Neural progenitor cell (in vitro differentiated cells): ENCODE measurements at regions not wholly inside any gene's neighbourhood (a gene's known extent, or its start where the extent isn't known, plus 50 kb on each side); places are given as distances from the start of the nearest gene placed in this dataset.

Source experiments
- DNase-seq: peaks from one replicate; pipeline ENCODE4 v3.0.0-alpha.2; 2016; ENCODE audit warnings: low spot score
- H2AFZ ChIP-seq: fragments of 200-600 bp; sonication (generic); replicated peaks from 2 replicates; pipeline ENCODE4 v1.6.1; 2016; ENCODE audit warnings: antibody characterized with exemption
- H3F3A ChIP-seq: fragments of 200-600 bp; sonication (generic); 2 replicates; pipeline ENCODE4 v1.6.1; 2016; ENCODE audit warnings: antibody characterized with exemption, low read depth
- H3K27ac ChIP-seq: fragments of 200-600 bp; sonication (generic); 2 replicates; pipeline ENCODE4 v1.5.1; 2016; ENCODE audit warnings: mild to moderate bottlenecking
- H3K27me3 ChIP-seq: fragments of 200-600 bp; sonication (generic); 2 replicates; pipeline ENCODE4 v1.6.1; 2016; ENCODE audit warnings: mild to moderate bottlenecking, moderate library complexity
- H3K36me3 ChIP-seq: fragments of 200-600 bp; sonication (generic); 2 replicates; pipeline ENCODE4 v1.5.1; 2016
- H3K4me1 ChIP-seq: fragments of 200-600 bp; sonication (generic); 2 replicates; pipeline ENCODE4 v1.6.1; 2016; ENCODE audit warnings: mixed run types
- H3K4me2 ChIP-seq: fragments of 200-600 bp; sonication (generic); 2 replicates; pipeline ENCODE4 v1.6.1; 2016
- H3K4me3 ChIP-seq: fragments of 200-600 bp; sonication (generic); 2 replicates; pipeline ENCODE4 v1.5.1; 2016
- H3K79me2 ChIP-seq: fragments of 200-600 bp; sonication (generic); 2 replicates; pipeline ENCODE4 v1.6.1; 2016; ENCODE audit warnings: low read depth
- H3K9ac ChIP-seq: fragments of 200-600 bp; sonication (generic); 2 replicates; pipeline ENCODE4 v1.6.1; 2016
- H3K9me3 ChIP-seq: fragments of 200-600 bp; sonication (generic); 2 replicates; pipeline ENCODE4 v1.5.1; 2016; ENCODE audit warnings: low read depth
- H4K20me1 ChIP-seq: fragments of 200-600 bp; sonication (generic); 2 replicates; pipeline ENCODE4 v1.6.1; 2016; ENCODE audit warnings: low read depth
- H3K27ac Mint-ChIP-seq: 3 replicates; pipeline ENCODE4 v1.8.0; 2021; ENCODE audit warnings: mixed read lengths
- H3K27me3 Mint-ChIP-seq: 2 replicates; pipeline ENCODE4 v1.8.0; 2022; ENCODE audit warnings: low read depth, mild to moderate bottlenecking, inconsistent platforms, moderate library complexity, mixed read lengths; ENCODE audit not compliant: insufficient read depth
- H3K36me3 Mint-ChIP-seq: 3 replicates; pipeline ENCODE4 v1.8.0; 2021; ENCODE audit warnings: mixed read lengths
- H3K4me1 Mint-ChIP-seq: 3 replicates; pipeline ENCODE4 v1.8.0; 2021; ENCODE audit warnings: mixed read lengths
- H3K4me3 Mint-ChIP-seq: 3 replicates; pipeline ENCODE4 v1.8.0; 2021; ENCODE audit warnings: mild to moderate bottlenecking, moderate library complexity, mixed read lengths
- H3K9me3 Mint-ChIP-seq: 3 replicates; pipeline ENCODE4 v1.8.0; 2020; ENCODE audit warnings: mixed read lengths
- CTCF ChIP-seq: fragments of 200-600 bp; sonication (generic); IDR thresholded peaks from 2 replicates; pipeline ENCODE4 v1.5.1; 2017; ENCODE audit warnings: antibody characterized with exemption, mild to moderate bottlenecking
- EZH2 ChIP-seq: fragments of 200-600 bp; sonication (generic); IDR thresholded peaks from 2 replicates; pipeline ENCODE4 v1.6.1; 2017; ENCODE audit warnings: antibody characterized with exemption, mild to moderate bottlenecking, moderate library complexity
- EZH2phosphoT487 ChIP-seq: fragments of 200-600 bp; sonication (generic); IDR thresholded peaks from 2 replicates; pipeline ENCODE4 v1.6.1; 2017; ENCODE audit warnings: antibody characterized with exemption

GRCh38 chr1:81600363-81600762, 200.4 kb upstream of the ADGRL2 start:
- H3K27me3 Mint-ChIP-seq = peaks cover 5% of the 10 kb centered on the region
- DNase-seq = no peak
- no peak overlapping the region for H3K9ac ChIP-seq
- TF ChIP-seq CTCF (no peak), EZH2phosphoT487 (no peak), EZH2 (no peak)
- no peaks in the 10 kb centered on the region for H3F3A ChIP-seq
- H3K36me3 Mint-ChIP-seq = no peaks in the 10 kb centered on the region
- H2AFZ ChIP-seq = no peak overlapping the region
- H4K20me1 ChIP-seq = no peaks in the 10 kb centered on the region
- H3K27me3 ChIP-seq = no peaks in the 10 kb centered on the region
- H3K4me1 Mint-ChIP-seq = peaks cover 24% of the 10 kb centered on the region
- no peak overlapping the region for H3K4me2 ChIP-seq
- H3K4me3 ChIP-seq = no peak overlapping the region
- H3K36me3 ChIP-seq = no peaks in the 10 kb centered on the region
- no peaks in the 10 kb centered on the region for H3K79me2 ChIP-seq
- H3K9me3 Mint-ChIP-seq = no peaks in the 10 kb centered on the region
- no peaks in the 10 kb centered on the region for H3K9me3 ChIP-seq
- H3K4me1 ChIP-seq = peaks cover 26% of the 10 kb centered on the region
- no peak overlapping the region for H3K27ac Mint-ChIP-seq
- no peak overlapping the region for H3K4me3 Mint-ChIP-seq
- no peak overlapping the region for H3K27ac ChIP-seq

- peaks cover 19% of the 10 kb centered on the region for H3K4me1 Mint-ChIP-seq
- H3K9ac ChIP-seq = no peak overlapping the region
- H3K4me3 ChIP-seq = no peak overlapping the region
- H3K9me3 Mint-ChIP-seq = no peaks in the 10 kb centered on the region
- no peak overlapping the region for H3K27ac ChIP-seq
- no peak for DNase-seq
- H3F3A ChIP-seq = no peaks in the 10 kb centered on the region
- no peaks in the 10 kb centered on the region for H4K20me1 ChIP-seq
- H2AFZ ChIP-seq = no peak overlapping the region
- H3K4me2 ChIP-seq = peak overlapping the region; percentile 39
- no peaks in the 10 kb centered on the region for H3K27me3 ChIP-seq
- no peaks in the 10 kb centered on the region for H3K36me3 ChIP-seq
- H3K9me3 ChIP-seq = no peaks in the 10 kb centered on the region
- no peaks in the 10 kb centered on the region for H3K79me2 ChIP-seq
- H3K27me3 Mint-ChIP-seq = peaks cover 3% of the 10 kb centered on the region
- H3K36me3 Mint-ChIP-seq = no peaks in the 10 kb centered on the region
- H3K4me1 ChIP-seq = peaks cover 26% of the 10 kb centered on the region
- H3K27ac Mint-ChIP-seq = no peak overlapping the region
- TF ChIP-seq EZH2 (no peak), EZH2phosphoT487 (no peak), CTCF (no peak)
- no peak overlapping the region for H3K4me3 Mint-ChIP-seq
Observed at GRCh38 chr1:81598623-81599022, 202.1 kb upstream of the ADGRL2 start.

GRCh38 chr1:81597720-81598426, 202.9 kb upstream of the ADGRL2 start:
- no peak for DNase-seq
- Histone ChIP-seq H3F3A (no peaks in the 10 kb centered on the region), H3K4me1 (peaks cover 26% of the 10 kb centered on the region), H2AFZ (peak overlapping the region; percentile 7), H3K27me3 (no peaks in the 10 kb centered on the region), H3K4me2 (peak overlapping the region; percentile 9), H3K9me3 (no peaks in the 10 kb centered on the region), H3K4me3 (no peak overlapping the region), H3K27ac (no peak overlapping the region), H3K79me2 (no peaks in the 10 kb centered on the region), H3K9ac (no peak overlapping the region), H3K36me3 (no peaks in the 10 kb centered on the region), H4K20me1 (no peaks in the 10 kb centered on the region)
- H3K9me3 Mint-ChIP-seq = no peaks in the 10 kb centered on the region
- H3K4me3 Mint-ChIP-seq = no peak overlapping the region
- H3K27ac Mint-ChIP-seq = no peak overlapping the region
- no peaks in the 10 kb centered on the region for H3K36me3 Mint-ChIP-seq
- H3K27me3 Mint-ChIP-seq = peaks cover 3% of the 10 kb centered on the region
- peaks cover 19% of the 10 kb centered on the region for H3K4me1 Mint-ChIP-seq
- TF ChIP-seq EZH2 = no peak
- no peak for TF ChIP-seq EZH2phosphoT487
- no peak for TF ChIP-seq CTCF
